ENCODE measurements at regions not wholly inside any gene's neighbourhood (a gene's known extent, or its start where the extent isn't known, plus 50 kb on each side); places are given as distances from the start of the nearest gene placed in this dataset.

DNA sequence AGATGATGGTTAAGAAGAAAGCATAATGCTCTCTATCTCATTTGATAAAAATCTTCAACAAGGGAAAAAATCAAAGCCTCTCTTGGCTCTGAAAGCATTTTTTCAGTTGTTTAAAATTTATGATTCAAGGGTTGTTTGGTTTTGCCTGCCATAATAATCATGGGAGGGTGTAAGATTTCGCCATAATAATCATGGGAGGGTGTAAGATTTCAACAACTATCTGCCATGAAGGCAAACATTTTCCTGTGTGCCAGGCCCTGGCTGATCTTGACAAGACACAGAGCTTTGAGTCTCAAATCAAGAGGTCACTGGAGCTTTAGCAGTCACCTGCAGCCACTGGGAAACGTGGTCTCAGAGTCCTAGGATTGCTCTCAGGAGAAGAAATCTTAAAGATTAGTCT lies 175.1 kb upstream of the PIEZO2 start:
- TF ChIP-seq, protein P1, sequence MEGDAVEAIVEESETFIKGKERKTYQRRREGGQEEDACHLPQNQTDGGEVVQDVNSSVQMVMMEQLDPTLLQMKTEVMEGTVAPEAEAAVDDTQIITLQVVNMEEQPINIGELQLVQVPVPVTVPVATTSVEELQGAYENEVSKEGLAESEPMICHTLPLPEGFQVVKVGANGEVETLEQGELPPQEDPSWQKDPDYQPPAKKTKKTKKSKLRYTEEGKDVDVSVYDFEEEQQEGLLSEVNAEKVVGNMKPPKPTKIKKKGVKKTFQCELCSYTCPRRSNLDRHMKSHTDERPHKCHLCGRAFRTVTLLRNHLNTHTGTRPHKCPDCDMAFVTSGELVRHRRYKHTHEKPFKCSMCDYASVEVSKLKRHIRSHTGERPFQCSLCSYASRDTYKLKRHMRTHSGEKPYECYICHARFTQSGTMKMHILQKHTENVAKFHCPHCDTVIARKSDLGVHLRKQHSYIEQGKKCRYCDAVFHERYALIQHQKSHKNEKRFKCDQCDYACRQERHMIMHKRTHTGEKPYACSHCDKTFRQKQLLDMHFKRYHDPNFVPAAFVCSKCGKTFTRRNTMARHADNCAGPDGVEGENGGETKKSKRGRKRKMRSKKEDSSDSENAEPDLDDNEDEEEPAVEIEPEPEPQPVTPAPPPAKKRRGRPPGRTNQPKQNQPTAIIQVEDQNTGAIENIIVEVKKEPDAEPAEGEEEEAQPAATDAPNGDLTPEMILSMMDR (IDR thresholded peaks at IDR 0.05; ENCODE audit: low read depth, low read length, missing input control) = no peak
- TF ChIP-seq FOXA1 (IDR thresholded peaks at IDR 0.05) (no peak), YY1 (IDR thresholded peaks at IDR 0.05) (no peak)
- TF ChIP-seq, protein P2, sequence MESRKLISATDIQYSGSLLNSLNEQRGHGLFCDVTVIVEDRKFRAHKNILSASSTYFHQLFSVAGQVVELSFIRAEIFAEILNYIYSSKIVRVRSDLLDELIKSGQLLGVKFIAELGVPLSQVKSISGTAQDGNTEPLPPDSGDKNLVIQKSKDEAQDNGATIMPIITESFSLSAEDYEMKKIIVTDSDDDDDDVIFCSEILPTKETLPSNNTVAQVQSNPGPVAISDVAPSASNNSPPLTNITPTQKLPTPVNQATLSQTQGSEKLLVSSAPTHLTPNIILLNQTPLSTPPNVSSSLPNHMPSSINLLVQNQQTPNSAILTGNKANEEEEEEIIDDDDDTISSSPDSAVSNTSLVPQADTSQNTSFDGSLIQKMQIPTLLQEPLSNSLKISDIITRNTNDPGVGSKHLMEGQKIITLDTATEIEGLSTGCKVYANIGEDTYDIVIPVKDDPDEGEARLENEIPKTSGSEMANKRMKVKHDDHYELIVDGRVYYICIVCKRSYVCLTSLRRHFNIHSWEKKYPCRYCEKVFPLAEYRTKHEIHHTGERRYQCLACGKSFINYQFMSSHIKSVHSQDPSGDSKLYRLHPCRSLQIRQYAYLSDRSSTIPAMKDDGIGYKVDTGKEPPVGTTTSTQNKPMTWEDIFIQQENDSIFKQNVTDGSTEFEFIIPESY (IDR thresholded peaks at IDR 0.05) = no peak
- TF ChIP-seq, protein P3, sequence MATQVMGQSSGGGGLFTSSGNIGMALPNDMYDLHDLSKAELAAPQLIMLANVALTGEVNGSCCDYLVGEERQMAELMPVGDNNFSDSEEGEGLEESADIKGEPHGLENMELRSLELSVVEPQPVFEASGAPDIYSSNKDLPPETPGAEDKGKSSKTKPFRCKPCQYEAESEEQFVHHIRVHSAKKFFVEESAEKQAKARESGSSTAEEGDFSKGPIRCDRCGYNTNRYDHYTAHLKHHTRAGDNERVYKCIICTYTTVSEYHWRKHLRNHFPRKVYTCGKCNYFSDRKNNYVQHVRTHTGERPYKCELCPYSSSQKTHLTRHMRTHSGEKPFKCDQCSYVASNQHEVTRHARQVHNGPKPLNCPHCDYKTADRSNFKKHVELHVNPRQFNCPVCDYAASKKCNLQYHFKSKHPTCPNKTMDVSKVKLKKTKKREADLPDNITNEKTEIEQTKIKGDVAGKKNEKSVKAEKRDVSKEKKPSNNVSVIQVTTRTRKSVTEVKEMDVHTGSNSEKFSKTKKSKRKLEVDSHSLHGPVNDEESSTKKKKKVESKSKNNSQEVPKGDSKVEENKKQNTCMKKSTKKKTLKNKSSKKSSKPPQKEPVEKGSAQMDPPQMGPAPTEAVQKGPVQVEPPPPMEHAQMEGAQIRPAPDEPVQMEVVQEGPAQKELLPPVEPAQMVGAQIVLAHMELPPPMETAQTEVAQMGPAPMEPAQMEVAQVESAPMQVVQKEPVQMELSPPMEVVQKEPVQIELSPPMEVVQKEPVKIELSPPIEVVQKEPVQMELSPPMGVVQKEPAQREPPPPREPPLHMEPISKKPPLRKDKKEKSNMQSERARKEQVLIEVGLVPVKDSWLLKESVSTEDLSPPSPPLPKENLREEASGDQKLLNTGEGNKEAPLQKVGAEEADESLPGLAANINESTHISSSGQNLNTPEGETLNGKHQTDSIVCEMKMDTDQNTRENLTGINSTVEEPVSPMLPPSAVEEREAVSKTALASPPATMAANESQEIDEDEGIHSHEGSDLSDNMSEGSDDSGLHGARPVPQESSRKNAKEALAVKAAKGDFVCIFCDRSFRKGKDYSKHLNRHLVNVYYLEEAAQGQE (IDR thresholded peaks at IDR 0.05) = no peak

Data from liver (tissue), 2 donors.